Loucy (cell line): ENCODE measurements at regions not wholly inside any gene's neighbourhood (a gene's known extent, or its start where the extent isn't known, plus 50 kb on each side); places are given as distances from the start of the nearest gene placed in this dataset.

ENCODE experiments used
- H2AFZ ChIP-seq: fragments of 200-600 bp; sonication (generic); 2 replicates; pipeline ENCODE4 v1.6.0; 2016; ENCODE audit warnings: antibody characterized with exemption, mild to moderate bottlenecking, low read length, moderate library complexity
- H3F3A ChIP-seq: fragments of 200-600 bp; 2 replicates; pipeline ENCODE4 v1.6.0; 2016; ENCODE audit warnings: antibody characterized with exemption, low read depth, mild to moderate bottlenecking
- H3K27me3 ChIP-seq: fragments of 200-600 bp; sonication (generic); 2 replicates; pipeline ENCODE4 v1.6.1; 2014; ENCODE audit warnings: low read length, mild to moderate bottlenecking; ENCODE audit not compliant: insufficient read depth, poor library complexity, severe bottlenecking
- H3K36me3 ChIP-seq: fragments of 200-600 bp; sonication (generic); 2 replicates; pipeline ENCODE4 v1.6.1; 2016; ENCODE audit warnings: low read length; ENCODE audit not compliant: insufficient read depth
- H3K4me1 ChIP-seq: fragments of 200-600 bp; sonication (generic); 2 replicates; pipeline ENCODE4 v1.5.1; 2014; ENCODE audit warnings: low read length, mild to moderate bottlenecking; ENCODE audit not compliant: insufficient read depth, poor library complexity, severe bottlenecking
- H3K4me2 ChIP-seq: fragments of 200-600 bp; sonication (generic); 2 replicates; pipeline ENCODE4 v1.6.0; 2014; ENCODE audit warnings: antibody characterized with exemption, low read length, low read depth, mild to moderate bottlenecking; ENCODE audit not compliant: poor library complexity, severe bottlenecking
- H3K4me3 ChIP-seq: fragments of 200-600 bp; sonication (generic); 2 replicates; pipeline ENCODE4 v1.5.1; 2014; ENCODE audit warnings: low read length, mild to moderate bottlenecking, mixed read lengths; ENCODE audit not compliant: poor library complexity, severe bottlenecking
- H3K79me2 ChIP-seq: fragments of 200-600 bp; sonication (generic); 2 replicates; pipeline ENCODE4 v1.6.1; 2014; ENCODE audit warnings: low read length; ENCODE audit not compliant: insufficient read depth
- H3K9ac ChIP-seq: fragments of 200-600 bp; sonication (generic); 2 replicates; pipeline ENCODE4 v1.6.0; 2014; ENCODE audit warnings: mild to moderate bottlenecking, low read depth, low read length, moderate library complexity; ENCODE audit not compliant: poor library complexity, severe bottlenecking
- H3K9me2 ChIP-seq: fragments of 200-600 bp; sonication (generic); replicated peaks from 2 replicates; pipeline ENCODE4 v1.6.1; 2016; ENCODE audit warnings: low read depth, low read length, mixed read lengths
- H3K9me3 ChIP-seq: fragments of 200-600 bp; sonication (generic); 2 replicates; pipeline ENCODE4 v1.6.1; 2014; ENCODE audit warnings: mild to moderate bottlenecking, antibody characterized with exemption, low read length, low read depth; ENCODE audit not compliant: insufficient read depth
- H4K20me1 ChIP-seq: fragments of 200-600 bp; sonication (generic); 2 replicates; pipeline ENCODE4 v1.6.0; 2014; ENCODE audit warnings: antibody characterized with exemption, low read length, mild to moderate bottlenecking; ENCODE audit not compliant: insufficient read depth, poor library complexity, severe bottlenecking
- EZH2phosphoT487 ChIP-seq: fragments of 200-600 bp; IDR thresholded peaks from 2 replicates; pipeline ENCODE4 v1.6.1; 2018; ENCODE audit warnings: antibody characterized with exemption, mild to moderate bottlenecking, moderate library complexity, borderline replicate concordance
- TF ChIP-seq, protein P1 (sequence below): fragments of 200-600 bp; sonication (generic); conservative IDR thresholded peaks from 2 replicates; pipeline ENCODE4 v1.5.1; 2014; ENCODE audit warnings: mild to moderate bottlenecking, antibody characterized with exemption, low read length

DNA sequence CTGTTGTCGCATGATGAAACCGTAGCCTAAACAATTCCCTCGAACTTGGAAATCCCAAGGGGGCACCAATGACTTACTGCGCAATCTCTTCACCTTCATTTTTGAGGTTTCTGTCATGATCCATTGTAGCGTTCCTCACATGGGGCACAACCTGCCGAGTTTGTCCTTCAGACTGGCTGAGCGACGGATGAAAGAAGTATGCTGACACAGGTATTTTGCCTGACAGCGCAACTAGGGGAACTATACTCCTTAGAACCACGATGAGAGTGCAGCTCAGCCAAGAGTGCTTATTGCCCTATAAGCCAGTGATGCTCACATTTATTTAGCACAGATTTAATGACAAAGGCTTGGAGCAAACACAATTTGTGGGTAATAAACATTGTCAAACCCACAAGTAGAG is 106.3 kb upstream of the ZNF267 start:
- Histone ChIP-seq H3K79me2 (no peaks in the 10 kb centered on the region), H3K4me1 (no peaks in the 10 kb centered on the region), H3K27me3 (no peaks in the 10 kb centered on the region), H3K4me2 (no peak overlapping the region), H4K20me1 (no peaks in the 10 kb centered on the region), H2AFZ (no peak overlapping the region), H3K9me2 (no peaks in the 10 kb centered on the region), H3K36me3 (no peaks in the 10 kb centered on the region), H3K4me3 (no peak overlapping the region), H3K9me3 (peaks cover 23% of the 10 kb centered on the region; the same call in 1 of the 2 replicates), H3K9ac (no peak overlapping the region), H3F3A (no peaks in the 10 kb centered on the region)
- TF ChIP-seq EZH2phosphoT487: no peak
- TF ChIP-seq, protein P1, sequence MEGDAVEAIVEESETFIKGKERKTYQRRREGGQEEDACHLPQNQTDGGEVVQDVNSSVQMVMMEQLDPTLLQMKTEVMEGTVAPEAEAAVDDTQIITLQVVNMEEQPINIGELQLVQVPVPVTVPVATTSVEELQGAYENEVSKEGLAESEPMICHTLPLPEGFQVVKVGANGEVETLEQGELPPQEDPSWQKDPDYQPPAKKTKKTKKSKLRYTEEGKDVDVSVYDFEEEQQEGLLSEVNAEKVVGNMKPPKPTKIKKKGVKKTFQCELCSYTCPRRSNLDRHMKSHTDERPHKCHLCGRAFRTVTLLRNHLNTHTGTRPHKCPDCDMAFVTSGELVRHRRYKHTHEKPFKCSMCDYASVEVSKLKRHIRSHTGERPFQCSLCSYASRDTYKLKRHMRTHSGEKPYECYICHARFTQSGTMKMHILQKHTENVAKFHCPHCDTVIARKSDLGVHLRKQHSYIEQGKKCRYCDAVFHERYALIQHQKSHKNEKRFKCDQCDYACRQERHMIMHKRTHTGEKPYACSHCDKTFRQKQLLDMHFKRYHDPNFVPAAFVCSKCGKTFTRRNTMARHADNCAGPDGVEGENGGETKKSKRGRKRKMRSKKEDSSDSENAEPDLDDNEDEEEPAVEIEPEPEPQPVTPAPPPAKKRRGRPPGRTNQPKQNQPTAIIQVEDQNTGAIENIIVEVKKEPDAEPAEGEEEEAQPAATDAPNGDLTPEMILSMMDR: no peak

DNA sequence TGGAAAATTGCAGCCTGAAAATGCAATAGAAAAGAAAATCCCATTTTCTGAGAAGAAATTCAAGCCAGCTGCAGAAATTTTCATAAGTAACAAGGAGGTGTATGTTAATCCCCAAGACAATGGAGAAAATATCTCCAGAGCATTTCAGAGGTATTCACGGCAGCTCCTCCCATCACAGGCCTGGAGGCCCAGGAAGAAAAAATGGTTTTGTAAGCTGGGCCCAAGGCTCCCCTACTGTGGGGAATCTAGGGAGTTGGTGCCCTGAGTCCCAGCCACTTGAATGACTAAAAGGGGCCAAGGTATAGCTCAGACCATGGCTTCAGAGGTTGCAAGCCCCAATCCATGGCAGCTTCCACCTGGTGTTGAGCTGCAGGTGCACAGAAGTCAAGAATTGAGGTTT is 93.3 kb upstream of the ZNF267 start:
- no peak overlapping the region for H3K4me2 ChIP-seq
- H3K27me3 ChIP-seq: no peaks in the 10 kb centered on the region
- H3K9me3 ChIP-seq: peaks cover 16% of the 10 kb centered on the region; the same call in 1 of the 2 replicates
- H3K9ac ChIP-seq: no peak overlapping the region
- H3K4me1 ChIP-seq: no peaks in the 10 kb centered on the region
- no peaks in the 10 kb centered on the region for H4K20me1 ChIP-seq
- no peaks in the 10 kb centered on the region for H3K36me3 ChIP-seq
- H3K9me2 ChIP-seq: no peaks in the 10 kb centered on the region
- H3K79me2 ChIP-seq: no peaks in the 10 kb centered on the region
- H3K4me3 ChIP-seq: no peak overlapping the region
- no peaks in the 10 kb centered on the region for H3F3A ChIP-seq
- H2AFZ ChIP-seq: no peak overlapping the region
- no peak for TF ChIP-seq EZH2phosphoT487

DNA sequence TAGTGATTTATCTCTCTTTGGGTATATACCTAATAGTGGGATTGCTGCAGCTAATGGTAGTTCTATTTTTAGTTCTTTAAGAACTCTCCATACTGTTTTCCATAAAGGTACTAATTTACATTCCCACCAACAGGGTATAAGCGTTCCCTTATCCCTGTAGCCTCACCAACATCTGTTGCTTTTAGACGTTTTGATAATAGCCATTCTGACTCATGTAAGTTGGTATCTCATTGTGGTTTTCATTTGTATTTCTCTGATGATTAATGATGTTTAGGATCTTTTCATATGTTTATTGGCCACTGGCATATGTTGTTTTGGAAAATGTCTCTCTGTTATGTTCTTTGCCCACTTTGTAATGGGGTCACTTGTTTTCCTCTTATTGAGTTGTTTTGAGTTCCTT is 88.5 kb upstream of the ZNF267 start:
- no peak overlapping the region for H3K9ac ChIP-seq
- H3K4me2 ChIP-seq: no peak overlapping the region
- no peaks in the 10 kb centered on the region for H3K9me2 ChIP-seq
- H3K36me3 ChIP-seq: no peaks in the 10 kb centered on the region
- no peaks in the 10 kb centered on the region for H3K79me2 ChIP-seq
- peaks cover 13% of the 10 kb centered on the region; the same call in 1 of the 2 replicates for H3K9me3 ChIP-seq
- no peak overlapping the region for H3K4me3 ChIP-seq
- H2AFZ ChIP-seq: no peak overlapping the region
- no peaks in the 10 kb centered on the region for H3K4me1 ChIP-seq
- H4K20me1 ChIP-seq: no peaks in the 10 kb centered on the region
- no peak for TF ChIP-seq EZH2phosphoT487
- TF ChIP-seq, protein P1: no peak
- no peaks in the 10 kb centered on the region for H3F3A ChIP-seq
- no peaks in the 10 kb centered on the region for H3K27me3 ChIP-seq

DNA sequence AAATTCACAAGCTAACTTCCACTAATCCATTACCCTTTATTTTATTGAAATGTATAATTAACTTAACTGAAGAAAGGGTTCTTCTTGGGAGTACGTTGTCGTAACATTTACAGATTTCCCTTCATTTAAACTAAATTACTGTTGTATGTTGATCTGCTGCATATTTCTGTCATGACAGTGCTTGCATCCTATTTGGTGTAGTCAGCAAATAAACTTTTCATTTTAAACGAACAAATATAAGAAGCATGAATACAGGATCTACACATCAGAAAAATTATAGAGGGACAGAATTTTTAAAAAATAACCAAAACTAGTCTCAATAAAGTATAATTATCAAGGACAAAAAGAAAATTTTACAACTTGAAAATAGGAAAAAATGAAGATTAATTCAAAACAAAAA is 66.5 kb upstream of the ZNF267 start:
- Histone ChIP-seq H3K79me2 (no peaks in the 10 kb centered on the region), H3K27me3 (no peaks in the 10 kb centered on the region), H3K36me3 (no peaks in the 10 kb centered on the region), H3K9me2 (no peaks in the 10 kb centered on the region), H3F3A (no peaks in the 10 kb centered on the region), H3K4me2 (no peak overlapping the region), H3K9me3 (no peaks in the 10 kb centered on the region), H4K20me1 (no peaks in the 10 kb centered on the region), H3K4me3 (no peak overlapping the region), H3K4me1 (no peaks in the 10 kb centered on the region), H2AFZ (no peak overlapping the region), H3K9ac (no peak overlapping the region)
- TF ChIP-seq, protein P1: no peak
- no peak for TF ChIP-seq EZH2phosphoT487
